Smooth muscle cell (in vitro differentiated cells): ENCODE measurements at regions not wholly inside any gene's neighbourhood (a gene's known extent, or its start where the extent isn't known, plus 50 kb on each side); places are given as distances from the start of the nearest gene placed in this dataset.
A peak's percentile ranks its signal among the peaks of the same experiment; 100 is the strongest.

ENCODE experiments used
- DNase-seq: peaks from one replicate; lab custom pipeline; 2025; ENCODE audit not compliant: unreplicated experiment; lab: John Stamatoyannopoulos, UW
- H2AFZ ChIP-seq: fragments of 200-600 bp; sonication (generic); 2 replicates; pipeline ENCODE4 v1.6.0; 2016; ENCODE audit warnings: antibody characterized with exemption, low read depth, mild to moderate bottlenecking
- H3F3A ChIP-seq: fragments of 200-600 bp; sonication (generic); 2 replicates; pipeline ENCODE4 v1.6.0; 2017; ENCODE audit warnings: antibody characterized with exemption, low read depth
- H3K27ac ChIP-seq: fragments of 200-600 bp; sonication (generic); 2 replicates; pipeline ENCODE4 v1.5.1; 2016; ENCODE audit warnings: low read depth, mild to moderate bottlenecking
- H3K27me3 ChIP-seq: fragments of 200-600 bp; sonication (generic); 2 replicates; pipeline ENCODE4 v1.6.1; 2016; ENCODE audit warnings: low read depth, mild to moderate bottlenecking
- H3K36me3 ChIP-seq: fragments of 200-600 bp; sonication (generic); 2 replicates; pipeline ENCODE4 v1.5.1; 2016; ENCODE audit warnings: low read depth
- H3K4me1 ChIP-seq: fragments of 200-600 bp; sonication (generic); 2 replicates; pipeline ENCODE4 v1.5.1; 2016; ENCODE audit warnings: low read depth
- H3K4me2 ChIP-seq: fragments of 200-600 bp; sonication (generic); 2 replicates; pipeline ENCODE4 v1.6.0; 2016; ENCODE audit warnings: mild to moderate bottlenecking
- H3K4me3 ChIP-seq: fragments of 200-600 bp; sonication (generic); 2 replicates; pipeline ENCODE4 v1.5.1; 2016; ENCODE audit warnings: mild to moderate bottlenecking
- H3K79me2 ChIP-seq: fragments of 200-600 bp; sonication (generic); 2 replicates; pipeline ENCODE4 v1.6.0; 2016; ENCODE audit warnings: low read depth, mild to moderate bottlenecking
- H3K9ac ChIP-seq: fragments of 200-600 bp; sonication (generic); 2 replicates; pipeline ENCODE4 v1.6.0; 2016; ENCODE audit warnings: low read depth
- H3K9me3 ChIP-seq: fragments of 200-600 bp; sonication (generic); replicated peaks from 2 replicates; pipeline ENCODE4 v1.5.1; 2016; ENCODE audit warnings: low read depth
- H4K20me1 ChIP-seq: fragments of 200-600 bp; sonication (generic); 2 replicates; pipeline ENCODE4 v1.6.0; 2016; ENCODE audit warnings: low read depth
- WGBS: methylation state at CpG from one replicate; pipeline ENCODE4 v1.1.7; 2016; ENCODE audit warnings: low lambda C conversion rate; 5-methylcytosine and 5-hydroxymethylcytosine counted together
- TF ChIP-seq, protein P1 (sequence below): fragments of 200-600 bp; sonication (generic); IDR thresholded peaks from 2 replicates; pipeline ENCODE4 v1.5.1; 2017; ENCODE audit warnings: borderline replicate concordance, mild to moderate bottlenecking, antibody characterized with exemption; ENCODE audit not compliant: insufficient read depth, poor library complexity, severe bottlenecking

DNA sequence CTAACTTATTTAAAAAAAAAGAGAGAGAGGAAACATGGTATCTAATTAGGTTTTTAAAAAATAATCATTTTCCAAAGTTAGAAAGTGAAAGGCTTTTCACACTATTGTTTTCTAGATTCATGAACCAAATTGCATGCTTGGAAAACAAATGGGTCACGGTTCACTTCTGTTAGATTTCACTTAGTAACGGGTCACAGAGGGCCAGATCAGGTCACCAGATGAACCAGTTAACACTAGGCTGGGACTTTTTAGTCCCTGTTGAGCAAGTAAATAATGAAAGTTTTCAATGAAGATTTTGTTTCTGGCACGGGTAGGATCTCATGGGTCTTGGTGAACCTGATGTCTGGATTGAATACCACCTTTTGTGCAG, 207.2 kb upstream of the RFX3 start:
- H3K36me3 ChIP-seq, result no peaks in the 10 kb centered on the region
- H3K4me3 ChIP-seq, result no peak overlapping the region
- WGBS, result 81% methylated on average over 3 of the region's 3 CpGs
- no peaks in the 10 kb centered on the region for H3K27me3 ChIP-seq
- H4K20me1 ChIP-seq, result no peaks in the 10 kb centered on the region
- no peak overlapping the region for H2AFZ ChIP-seq
- peak overlapping the region; percentile 5 for H3K27ac ChIP-seq
- no peaks in the 10 kb centered on the region for H3K79me2 ChIP-seq
- DNase-seq, result no peak
- no peaks in the 10 kb centered on the region for H3K9me3 ChIP-seq
- H3K4me1 ChIP-seq, result peaks cover 13% of the 10 kb centered on the region
- H3K9ac ChIP-seq, result no peak overlapping the region
- TF ChIP-seq, protein P1, sequence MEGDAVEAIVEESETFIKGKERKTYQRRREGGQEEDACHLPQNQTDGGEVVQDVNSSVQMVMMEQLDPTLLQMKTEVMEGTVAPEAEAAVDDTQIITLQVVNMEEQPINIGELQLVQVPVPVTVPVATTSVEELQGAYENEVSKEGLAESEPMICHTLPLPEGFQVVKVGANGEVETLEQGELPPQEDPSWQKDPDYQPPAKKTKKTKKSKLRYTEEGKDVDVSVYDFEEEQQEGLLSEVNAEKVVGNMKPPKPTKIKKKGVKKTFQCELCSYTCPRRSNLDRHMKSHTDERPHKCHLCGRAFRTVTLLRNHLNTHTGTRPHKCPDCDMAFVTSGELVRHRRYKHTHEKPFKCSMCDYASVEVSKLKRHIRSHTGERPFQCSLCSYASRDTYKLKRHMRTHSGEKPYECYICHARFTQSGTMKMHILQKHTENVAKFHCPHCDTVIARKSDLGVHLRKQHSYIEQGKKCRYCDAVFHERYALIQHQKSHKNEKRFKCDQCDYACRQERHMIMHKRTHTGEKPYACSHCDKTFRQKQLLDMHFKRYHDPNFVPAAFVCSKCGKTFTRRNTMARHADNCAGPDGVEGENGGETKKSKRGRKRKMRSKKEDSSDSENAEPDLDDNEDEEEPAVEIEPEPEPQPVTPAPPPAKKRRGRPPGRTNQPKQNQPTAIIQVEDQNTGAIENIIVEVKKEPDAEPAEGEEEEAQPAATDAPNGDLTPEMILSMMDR, result no peak
- no peak overlapping the region for H3K4me2 ChIP-seq
- H3F3A ChIP-seq, result no peaks in the 10 kb centered on the region

- Histone ChIP-seq H3K9ac (no peak overlapping the region), H3K9me3 (no peaks in the 10 kb centered on the region), H3K27me3 (no peaks in the 10 kb centered on the region), H3K4me1 (peaks cover 13% of the 10 kb centered on the region), H3F3A (no peaks in the 10 kb centered on the region), H3K79me2 (no peaks in the 10 kb centered on the region), H3K36me3 (no peaks in the 10 kb centered on the region), H4K20me1 (no peaks in the 10 kb centered on the region), H3K4me3 (peak overlapping the region; percentile 30), H3K4me2 (peak overlapping the region; percentile 79), H2AFZ (peak overlapping the region; percentile 53), H3K27ac (peak overlapping the region; percentile 54)
- 42% methylated on average over 7 of the region's 7 CpGs for WGBS
- DNase-seq, result no peak
- TF ChIP-seq, protein P1, result peak; percentile 79
These were observed 206.6 kb upstream of the RFX3 start for GRCh38 chr9:3732077-3733038.

DNA sequence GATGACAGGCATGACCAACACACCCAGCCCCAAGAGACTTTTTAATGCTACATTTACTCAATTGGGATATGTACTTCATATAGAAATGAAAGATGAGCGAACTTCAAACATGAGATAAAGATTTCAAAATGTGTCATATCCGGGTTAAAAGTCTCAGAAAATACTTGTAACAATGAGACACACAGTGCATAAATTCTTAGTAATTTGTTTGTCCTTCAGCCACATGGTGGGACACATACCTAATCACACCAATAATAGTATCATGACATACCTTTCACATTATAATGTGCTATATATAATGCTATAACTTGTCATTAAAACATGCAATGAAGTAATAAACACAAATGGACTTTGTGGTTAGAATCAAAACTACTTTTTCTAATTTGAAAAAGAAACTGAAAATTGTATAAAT, 204.7 kb upstream of the RFX3 start:
- TF ChIP-seq, protein P1, result no peak
- Histone ChIP-seq H3F3A (no peaks in the 10 kb centered on the region), H3K27me3 (no peaks in the 10 kb centered on the region), H3K4me2 (no peak overlapping the region), H4K20me1 (no peaks in the 10 kb centered on the region), H3K9me3 (no peaks in the 10 kb centered on the region), H3K36me3 (no peaks in the 10 kb centered on the region), H3K79me2 (no peaks in the 10 kb centered on the region), H3K9ac (no peak overlapping the region), H3K4me1 (peaks cover 13% of the 10 kb centered on the region), H3K4me3 (no peak overlapping the region), H2AFZ (no peak overlapping the region), H3K27ac (no peak overlapping the region)
- no peak for DNase-seq
- WGBS, result 86% methylated on average over 2 of the region's 2 CpGs

DNA sequence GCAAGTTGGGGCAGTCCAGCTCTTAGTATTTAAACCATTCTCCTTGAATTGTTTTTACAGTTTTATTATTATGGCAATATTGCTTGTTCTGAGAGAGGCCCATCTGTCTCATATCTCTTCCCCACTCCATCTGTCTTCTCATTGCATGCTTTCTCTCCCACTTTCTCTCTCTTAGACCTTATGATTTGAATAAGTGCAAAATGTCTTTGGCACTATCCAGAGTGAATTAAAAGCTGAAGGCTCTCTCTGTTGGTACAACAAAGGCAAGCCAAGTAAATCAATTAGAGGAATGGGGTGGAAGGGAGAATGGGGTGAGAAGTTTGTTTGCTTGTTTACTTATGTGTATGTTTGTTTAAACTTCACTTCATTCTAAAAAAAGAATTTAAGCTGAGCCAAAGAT, 195.3 kb upstream of the RFX3 start:
- Histone ChIP-seq H3K4me2 (no peak overlapping the region), H3K9ac (no peak overlapping the region), H3K79me2 (no peaks in the 10 kb centered on the region), H3F3A (no peaks in the 10 kb centered on the region), H2AFZ (no peak overlapping the region), H3K9me3 (no peaks in the 10 kb centered on the region), H4K20me1 (no peaks in the 10 kb centered on the region), H3K4me3 (no peak overlapping the region), H3K27ac (no peak overlapping the region), H3K27me3 (no peaks in the 10 kb centered on the region), H3K36me3 (no peaks in the 10 kb centered on the region), H3K4me1 (no peaks in the 10 kb centered on the region)
- no peak for DNase-seq
- TF ChIP-seq, protein P1, result no peak
